ENCODE measurements at regions not wholly inside any gene's neighbourhood (a gene's known extent, or its start where the extent isn't known, plus 50 kb on each side); places are given as distances from the start of the nearest gene placed in this dataset.

- DNase-seq (ENCODE audit: low read depth, low spot score) = no peak
Measured at GRCh38 chr10:2121315-2121714, 384.0 kb upstream of the ADARB2 start.

GRCh38 chr10:2120746-2121145, 383.4 kb upstream of the ADARB2 start:
- DNase-seq (ENCODE audit: low read depth, low spot score) = no peak

- DNase-seq (ENCODE audit: low read depth, low spot score) = no peak
Measured at GRCh38 chr10:2119316-2119715, 382.0 kb upstream of the ADARB2 start.

- no peak for DNase-seq (ENCODE audit: low read depth, low spot score)
Measured at GRCh38 chr10:2118201-2118600, 380.9 kb upstream of the ADARB2 start.

- no peak for DNase-seq (ENCODE audit: low read depth, low spot score)
Measured at GRCh38 chr10:2117641-2118040, 380.3 kb upstream of the ADARB2 start.

- no peak for DNase-seq (ENCODE audit: low read depth, low spot score)
Measured at GRCh38 chr10:2111965-2112364, 374.6 kb upstream of the ADARB2 start.

- no peak for DNase-seq (ENCODE audit: low read depth, low spot score)
Measured at GRCh38 chr10:2108496-2108895, 371.2 kb upstream of the ADARB2 start.

GRCh38 chr10:2106641-2107040, 369.3 kb upstream of the ADARB2 start:
- DNase-seq (ENCODE audit: low read depth, low spot score) = no peak

- no peak for DNase-seq (ENCODE audit: low read depth, low spot score)
Measured at GRCh38 chr10:2099321-2099720, 362.0 kb upstream of the ADARB2 start.

GRCh38 chr10:2097937-2098336, 360.6 kb upstream of the ADARB2 start:
- no peak for DNase-seq (ENCODE audit: low read depth, low spot score)

- DNase-seq (ENCODE audit: low read depth, low spot score) = no peak
Measured at GRCh38 chr10:2094171-2094570, 356.8 kb upstream of the ADARB2 start.

GRCh38 chr10:2083591-2083990, 346.3 kb upstream of the ADARB2 start:
- no peak for DNase-seq (ENCODE audit: low read depth, low spot score)

- no peak for DNase-seq (ENCODE audit: low read depth, low spot score)
Measured at GRCh38 chr10:2081501-2081900, 344.2 kb upstream of the ADARB2 start.

GRCh38 chr10:2079603-2080078, 342.3 kb upstream of the ADARB2 start:
- DNase-seq (ENCODE audit: low read depth, low spot score) = no peak

- no peak for DNase-seq (ENCODE audit: low read depth, low spot score)
Measured at GRCh38 chr10:2077231-2077630, 339.9 kb upstream of the ADARB2 start.

- no peak for DNase-seq (ENCODE audit: low read depth, low spot score)
Measured at GRCh38 chr10:2076528-2076927, 339.2 kb upstream of the ADARB2 start.

- no peak for DNase-seq (ENCODE audit: low read depth, low spot score)
Measured at GRCh38 chr10:2067015-2067414, 329.7 kb upstream of the ADARB2 start.

GRCh38 chr10:2054728-2055127, 317.4 kb upstream of the ADARB2 start:
- no peak for DNase-seq (ENCODE audit: low read depth, low spot score)

GRCh38 chr10:2053805-2054204, 316.5 kb upstream of the ADARB2 start:
- DNase-seq (ENCODE audit: low read depth, low spot score) = no peak

GRCh38 chr10:2051108-2051507, 313.8 kb upstream of the ADARB2 start:
- DNase-seq (ENCODE audit: low read depth, low spot score) = no peak

GRCh38 chr10:2049560-2049959, 312.2 kb upstream of the ADARB2 start:
- DNase-seq (ENCODE audit: low read depth, low spot score) = no peak

GRCh38 chr10:2048337-2048973, 311.1 kb upstream of the ADARB2 start:
- no peak for DNase-seq (ENCODE audit: low read depth, low spot score)

GRCh38 chr10:2047679-2048078, 310.4 kb upstream of the ADARB2 start:
- DNase-seq (ENCODE audit: low read depth, low spot score) = no peak

- no peak for DNase-seq (ENCODE audit: low read depth, low spot score)
Measured at GRCh38 chr10:2043379-2043778, 306.1 kb upstream of the ADARB2 start.
